HepG2 (cell line): ENCODE measurements at regions not wholly inside any gene's neighbourhood (a gene's known extent, or its start where the extent isn't known, plus 50 kb on each side); places are given as distances from the start of the nearest gene placed in this dataset.

Source experiments
- ATAC-seq: fragments of 200-7000 bp; cut with Tn5 transposase; 3 replicates; pipeline ENCODE4 v1.9.1; 2020; ENCODE audit warnings: mild to moderate bottlenecking, moderate library complexity
- BruUV-seq: library from RNA; stranded (reverse); fragments of 400-500 nt; replicated peaks from 2 replicates; lab custom pipeline; 2021; lab: Mats Ljungman, UMichigan
- CTCF ChIA-PET: fragments of 300-600 bp; formaldehyde crosslinking; extraction: SDS; loops from one replicate; lab custom pipeline; 2021; ENCODE audit warnings: low total read pairs, inconsistent platforms, low intra/inter-chr PET ratio; lab: Yijun Ruan, JAX
- POLR2A ChIA-PET: fragments of 350-600 bp; sonication (Branson Sonifier 250); formaldehyde crosslinking; loops from one replicate; lab custom pipeline; 2020; ENCODE audit warnings: antibody characterized with exemption, inconsistent platforms; lab: Yijun Ruan, JAX
- DNase-seq: peaks from one replicate; pipeline ENCODE4 v3.0.0-alpha.2; 2015; ENCODE audit warnings: low spot score
- FAIRE-seq: peaks from 3 replicates; lab custom pipeline; 2011; peaks lifted over from hg19 to GRCh38; lab: Jason Lieb, UNC
- H2AFZ ChIP-seq: one replicate; pipeline ENCODE4 v1.6.1; 2011; ENCODE audit warnings: low read length, inconsistent platforms
- H3K27ac ChIP-seq: fragments of 300-600 bp; 3 replicates; pipeline ENCODE4 v1.8.0; 2011; ENCODE audit warnings: mixed run types, mild to moderate bottlenecking, mixed read lengths, low read length, inconsistent platforms; ENCODE audit not compliant: insufficient read depth; ENCODE audit errors: extremely low read length
- H3K27me3 ChIP-seq, 2 experiments: fragments of 200-600 bp in 1 of 2; 2 replicates in 1 of 2; 3 replicates in 1 of 2; pipeline versions ENCODE4 v1.6.0 to v1.8.0; 2011; ENCODE audit warnings: low read length in 2 of 2, mild to moderate bottlenecking in 2 of 2, moderate library complexity in 2 of 2, inconsistent platforms in 1 of 2; ENCODE audit not compliant: insufficient read depth in 2 of 2, control insufficient read depth in 1 of 2
- H3K36me3 ChIP-seq, 2 experiments: fragments of 200-600 bp in 1 of 2; replicated peaks in 1 of 2; 2 replicates in 1 of 2; 3 replicates in 1 of 2; pipeline versions ENCODE4 v1.5.1 to v1.8.0; 2011; ENCODE audit warnings: low read length in 2 of 2, inconsistent platforms in 1 of 2; ENCODE audit not compliant: insufficient read depth in 2 of 2, control insufficient read depth in 1 of 2
- H3K4me1 ChIP-seq: 2 replicates; pipeline ENCODE4 v1.5.1; 2012; ENCODE audit warnings: low read length, inconsistent platforms; ENCODE audit not compliant: insufficient read depth
- H3K4me2 ChIP-seq: 2 replicates; pipeline ENCODE4 v1.6.0; 2011; ENCODE audit warnings: low read depth, low read length, inconsistent platforms
- H3K4me3 ChIP-seq, 3 experiments: fragments of 200-600 bp in 1 of 3; sonication (generic), shearing (Covaris generic) in 1 of 3; replicated peaks in 1 of 3; 2 replicates each; pipeline ENCODE4 v1.5.1; 2011 to 2016; ENCODE audit warnings: low read length in 3 of 3, inconsistent platforms in 2 of 3, low read depth in 2 of 3, mild to moderate bottlenecking in 2 of 3, control low read depth in 1 of 3, mixed read lengths in 1 of 3; ENCODE audit not compliant: insufficient read depth in 1 of 3
- H3K79me2 ChIP-seq: one replicate; pipeline ENCODE4 v1.6.1; 2011; ENCODE audit warnings: low read length, inconsistent platforms; ENCODE audit not compliant: insufficient read depth
- H3K9ac ChIP-seq: 2 replicates; pipeline ENCODE4 v1.6.0; 2011; ENCODE audit warnings: mild to moderate bottlenecking, low read depth, low read length, inconsistent platforms; ENCODE audit not compliant: insufficient read depth
- H3K9me3 ChIP-seq: 2 replicates; pipeline ENCODE4 v1.5.1; 2012; ENCODE audit warnings: mild to moderate bottlenecking, low read length
- H4K20me1 ChIP-seq: 2 replicates; pipeline ENCODE4 v1.6.0; 2011; ENCODE audit warnings: inconsistent platforms, mild to moderate bottlenecking, low read length, moderate library complexity; ENCODE audit not compliant: insufficient read depth
- AGO2 ChIP-seq: fragments of 200-400 bp; formaldehyde crosslinking; optimal IDR thresholded peaks from 2 replicates; pipeline ENCODE3; 2017; ENCODE audit warnings: mild to moderate bottlenecking, low read depth, low read length, moderate library complexity
- CENPT ChIP-seq: sonication (generic); formaldehyde crosslinking; IDR thresholded peaks from 2 replicates; pipeline ENCODE4 v1.8.0; 2022; ENCODE audit warnings: low read depth, mild to moderate bottlenecking, moderate library complexity, missing genetic modification reagents
- KLF12 ChIP-seq: sonication (generic); formaldehyde crosslinking; IDR thresholded peaks from 2 replicates; pipeline ENCODE4 v1.4.0; 2020; ENCODE audit warnings: missing genetic modification reagents, borderline replicate concordance
- MXD4 ChIP-seq: IDR thresholded peaks from 2 replicates; pipeline ENCODE4 v1.6.1; 2016; ENCODE audit warnings: mild to moderate bottlenecking, missing biosample characterization, missing genetic modification reagents
- NFKBIZ ChIP-seq: IDR thresholded peaks from 2 replicates; pipeline ENCODE4 v1.6.1; 2018; ENCODE audit warnings: missing genetic modification reagents, missing compliant biosample characterization
- SMAD9 ChIP-seq: sonication (generic); formaldehyde crosslinking; IDR thresholded peaks from 2 replicates; pipeline ENCODE4 v1.5.1; 2020; ENCODE audit warnings: mild to moderate bottlenecking, missing genetic modification reagents
- UBTF ChIP-seq: sonication (generic); formaldehyde crosslinking; IDR thresholded peaks from 2 replicates; pipeline ENCODE4 v1.4.0; 2020; ENCODE audit warnings: mild to moderate bottlenecking, missing genetic modification reagents
- ZEB1 ChIP-seq: IDR thresholded peaks from 2 replicates; pipeline ENCODE4 v1.6.1; 2012; ENCODE audit warnings: mild to moderate bottlenecking, low read depth, inconsistent platforms; ENCODE audit not compliant: insufficient replicate concordance
- ZNF264 ChIP-seq: sonication (generic); formaldehyde crosslinking; IDR thresholded peaks from 2 replicates; pipeline ENCODE4 v1.4.0; 2020; ENCODE audit warnings: missing genetic modification reagents
- ZNF776 ChIP-seq: sonication (generic); formaldehyde crosslinking; IDR thresholded peaks from 2 replicates; pipeline ENCODE4 v1.4.0; 2020; ENCODE audit warnings: mild to moderate bottlenecking, missing genetic modification reagents
- ZSCAN9 ChIP-seq: IDR thresholded peaks from 2 replicates; pipeline ENCODE4 v1.6.1; 2016; ENCODE audit warnings: borderline replicate concordance
- WGBS: methylation state at CpG from one replicate; pipeline ENCODE4 v1.1.6; 2017; ENCODE audit warnings: low lambda C conversion rate; 5-methylcytosine and 5-hydroxymethylcytosine counted together
- in situ Hi-C: cut with HindIII; loops from 2 replicates; pipeline ENCODE4 v1.10.0; 2017; ENCODE audit warnings: low pct_unique_long_range_greater_than_20kb; ENCODE audit not compliant: extremely low pct_ligation_motif_present
- intact Hi-C: fragments of 100-400 bp; cut with micrococcal nuclease; formaldehyde crosslinking; loops from one replicate; pipeline ENCODE4 v1.10.0; 2022; ENCODE audit not compliant: unreplicated experiment
- TF ChIP-seq, protein P1 (sequence below): IDR thresholded peaks from 2 replicates; pipeline ENCODE4 v1.6.1; 2016
- TF ChIP-seq, protein P2 (sequence below): sonication (generic); formaldehyde crosslinking; IDR thresholded peaks from 2 replicates; pipeline ENCODE4; 2020; ENCODE audit warnings: missing genetic modification reagents, mild to moderate bottlenecking, borderline replicate concordance

DNA sequence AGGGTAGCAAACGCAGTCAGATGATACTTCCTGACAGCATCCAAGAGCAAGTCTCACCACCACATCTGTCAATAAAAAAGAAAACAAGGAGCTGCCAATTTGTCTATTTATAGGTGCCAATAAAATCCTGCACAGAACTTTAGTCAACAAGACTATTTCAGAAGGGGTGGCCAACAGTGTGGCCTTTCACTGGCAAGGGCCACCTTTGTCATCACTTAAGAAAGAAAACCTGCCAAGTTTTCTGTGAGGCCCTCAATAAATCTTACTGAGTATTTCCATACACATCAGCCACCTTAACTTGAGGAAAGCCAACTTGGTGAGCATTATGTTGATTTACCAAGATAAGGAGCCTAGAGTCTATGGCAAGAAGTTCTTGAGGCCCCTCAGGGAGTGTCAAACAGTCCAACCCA, 312.3 kb downstream of the ENC1 start:
- Histone ChIP-seq H3K9ac (no peak overlapping the region), H3K4me1 (peaks cover 10% of the 10 kb centered on the region), H3K4me3 (no peak overlapping the region), H3K27me3 (no peaks in the 10 kb centered on the region; a peak in 2 of 5 replicates), H3K9me3 (no peaks in the 10 kb centered on the region), H3K4me2 (no peak overlapping the region), H2AFZ (no peak overlapping the region), H4K20me1 (no peaks in the 10 kb centered on the region), H3K79me2 (no peaks in the 10 kb centered on the region), H3K36me3 (no peaks in the 10 kb centered on the region), H3K27ac (no peak overlapping the region)
- intact Hi-C loops (no loop called here), in situ Hi-C loops (no loop called here)
- BruUV-seq: no TSS peak
- DNase-seq (no peak), ATAC-seq (no peak), FAIRE-seq (no peak)
- 38% methylated on average over 1 of the region's 1 CpG for WGBS
- TF ChIP-seq ZEB1 (no peak), AGO2 (no peak), SMAD9 (no peak), ZNF264 (CRISPR knock-in tag) (no peak)
- TF ChIP-seq, protein P1, sequence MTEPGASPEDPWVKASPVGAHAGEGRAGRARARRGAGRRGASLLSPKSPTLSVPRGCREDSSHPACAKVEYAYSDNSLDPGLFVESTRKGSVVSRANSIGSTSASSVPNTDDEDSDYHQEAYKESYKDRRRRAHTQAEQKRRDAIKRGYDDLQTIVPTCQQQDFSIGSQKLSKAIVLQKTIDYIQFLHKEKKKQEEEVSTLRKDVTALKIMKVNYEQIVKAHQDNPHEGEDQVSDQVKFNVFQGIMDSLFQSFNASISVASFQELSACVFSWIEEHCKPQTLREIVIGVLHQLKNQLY (CRISPR knock-in tag): no peak
- CTCF ChIA-PET: no interaction called here
- POLR2A ChIA-PET: no interaction called here

GRCh38 chr5:74327339-74327685, 313.2 kb downstream of the ENC1 start:
- WGBS: 7% methylated on average over 2 of the region's 2 CpGs
- no peak overlapping the region for H3K4me3 ChIP-seq
- ChIA-PET CTCF (no interaction called here), POLR2A (no interaction called here)
- FAIRE-seq (no peak), ATAC-seq (no peak), DNase-seq (no peak)
- no peak overlapping the region for H3K27ac ChIP-seq
- H3K27me3 ChIP-seq: peaks cover 0 to under 1% of the 10 kb centered on the region in 2 experiments; a peak in 2 of 5 replicates
- peaks cover 10% of the 10 kb centered on the region for H3K4me1 ChIP-seq
- in situ Hi-C loops: no loop called here
- TF ChIP-seq NFKBIZ (CRISPR knock-in tag): no peak
- TF ChIP-seq, protein P2, sequence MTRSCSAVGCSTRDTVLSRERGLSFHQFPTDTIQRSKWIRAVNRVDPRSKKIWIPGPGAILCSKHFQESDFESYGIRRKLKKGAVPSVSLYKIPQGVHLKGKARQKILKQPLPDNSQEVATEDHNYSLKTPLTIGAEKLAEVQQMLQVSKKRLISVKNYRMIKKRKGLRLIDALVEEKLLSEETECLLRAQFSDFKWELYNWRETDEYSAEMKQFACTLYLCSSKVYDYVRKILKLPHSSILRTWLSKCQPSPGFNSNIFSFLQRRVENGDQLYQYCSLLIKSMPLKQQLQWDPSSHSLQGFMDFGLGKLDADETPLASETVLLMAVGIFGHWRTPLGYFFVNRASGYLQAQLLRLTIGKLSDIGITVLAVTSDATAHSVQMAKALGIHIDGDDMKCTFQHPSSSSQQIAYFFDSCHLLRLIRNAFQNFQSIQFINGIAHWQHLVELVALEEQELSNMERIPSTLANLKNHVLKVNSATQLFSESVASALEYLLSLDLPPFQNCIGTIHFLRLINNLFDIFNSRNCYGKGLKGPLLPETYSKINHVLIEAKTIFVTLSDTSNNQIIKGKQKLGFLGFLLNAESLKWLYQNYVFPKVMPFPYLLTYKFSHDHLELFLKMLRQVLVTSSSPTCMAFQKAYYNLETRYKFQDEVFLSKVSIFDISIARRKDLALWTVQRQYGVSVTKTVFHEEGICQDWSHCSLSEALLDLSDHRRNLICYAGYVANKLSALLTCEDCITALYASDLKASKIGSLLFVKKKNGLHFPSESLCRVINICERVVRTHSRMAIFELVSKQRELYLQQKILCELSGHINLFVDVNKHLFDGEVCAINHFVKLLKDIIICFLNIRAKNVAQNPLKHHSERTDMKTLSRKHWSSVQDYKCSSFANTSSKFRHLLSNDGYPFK (CRISPR knock-in tag): no peak
- TF ChIP-seq UBTF: no peak
- TF ChIP-seq MXD4 (CRISPR knock-in tag): no peak
- TF ChIP-seq CENPT (CRISPR knock-in tag): no peak
- no peak for TF ChIP-seq ZNF776 (CRISPR knock-in tag)
- no peak for TF ChIP-seq KLF12 (CRISPR knock-in tag)
- no peak for TF ChIP-seq ZSCAN9 (CRISPR knock-in tag)
- no peaks in the 10 kb centered on the region for H3K9me3 ChIP-seq
- no peaks in the 10 kb centered on the region for H3K36me3 ChIP-seq
- H4K20me1 ChIP-seq: no peaks in the 10 kb centered on the region
- no peak overlapping the region for H3K9ac ChIP-seq
- no peaks in the 10 kb centered on the region for H3K79me2 ChIP-seq
- no TSS peak for BruUV-seq
- intact Hi-C loops: no loop called here
- no peak overlapping the region for H3K4me2 ChIP-seq
- no peak overlapping the region for H2AFZ ChIP-seq
